Stimulated activated naive CD8-positive, alpha-beta T cell treated with anti-CD3 and anti-CD28 coated beads, Interleukin-15, amount 100 ng/mL, for 72 hours (primary cell): ENCODE measurements at regions not wholly inside any gene's neighbourhood (a gene's known extent, or its start where the extent isn't known, plus 50 kb on each side); places are given as distances from the start of the nearest gene placed in this dataset.
A peak's percentile ranks its signal among the peaks of the same experiment; 100 is the strongest.

ENCODE experiments used
- ATAC-seq: fragments of 150-1000 bp; cut with Tn5 transposase; 2 replicates; pipeline ENCODE4 v1.10.0; 2021; ENCODE audit warnings: mild to moderate bottlenecking, moderate library complexity
- DNase-seq, 2 donors: peaks; one replicate each; pipeline ENCODE4 v3.0.0; 2021 to 2022
- H3K27ac Mint-ChIP-seq, 2 donors: one replicate each; pipeline ENCODE4 v1.8.0; 2022; ENCODE audit warnings: mild to moderate bottlenecking in 2 of 2, mixed read lengths in 2 of 2, moderate library complexity in 2 of 2
- H3K27me3 Mint-ChIP-seq: one replicate; pipeline ENCODE4 v1.8.0; 2022; ENCODE audit warnings: mixed read lengths
- H3K4me1 Mint-ChIP-seq: one replicate; pipeline ENCODE4 v1.8.0; 2022; ENCODE audit warnings: mild to moderate bottlenecking, mixed read lengths
- H3K4me3 Mint-ChIP-seq, 2 donors: one replicate each; pipeline ENCODE4 v1.8.0; 2022; ENCODE audit warnings: mild to moderate bottlenecking in 2 of 2, mixed read lengths in 2 of 2, moderate library complexity in 1 of 2
- H3K9me3 Mint-ChIP-seq, 2 donors: one replicate each; pipeline ENCODE4 v1.8.0; 2022; ENCODE audit warnings: mixed read lengths in 2 of 2

DNA sequence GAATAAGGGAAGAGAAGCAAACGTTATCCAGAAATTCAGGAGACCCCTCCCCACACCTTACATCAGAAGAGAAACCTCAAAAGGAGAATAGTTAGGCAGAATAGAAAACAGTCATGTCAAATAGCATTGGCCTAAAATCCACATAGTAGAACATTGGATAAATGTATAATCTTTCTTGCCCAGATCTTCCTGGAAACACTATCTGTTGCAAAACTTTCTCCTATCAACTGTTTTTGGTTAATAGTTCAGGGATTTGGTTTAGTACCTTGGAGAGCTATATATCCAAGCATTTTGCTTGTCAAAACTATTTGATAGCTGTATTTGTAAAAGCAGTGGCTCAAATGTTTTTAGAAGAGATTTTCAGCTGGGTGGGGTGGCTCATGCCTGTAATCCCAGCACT, 74.3 kb upstream of the PHACTR2 start:
- Mint-ChIP-seq H3K27ac (no peak overlapping the region), H3K4me3 (no peak overlapping the region), H3K9me3 (no peaks in the 10 kb centered on the region), H3K27me3 (no peaks in the 10 kb centered on the region), H3K4me1 (peaks cover 5% of the 10 kb centered on the region)
- ATAC-seq (no peak), DNase-seq (no peak)

DNA sequence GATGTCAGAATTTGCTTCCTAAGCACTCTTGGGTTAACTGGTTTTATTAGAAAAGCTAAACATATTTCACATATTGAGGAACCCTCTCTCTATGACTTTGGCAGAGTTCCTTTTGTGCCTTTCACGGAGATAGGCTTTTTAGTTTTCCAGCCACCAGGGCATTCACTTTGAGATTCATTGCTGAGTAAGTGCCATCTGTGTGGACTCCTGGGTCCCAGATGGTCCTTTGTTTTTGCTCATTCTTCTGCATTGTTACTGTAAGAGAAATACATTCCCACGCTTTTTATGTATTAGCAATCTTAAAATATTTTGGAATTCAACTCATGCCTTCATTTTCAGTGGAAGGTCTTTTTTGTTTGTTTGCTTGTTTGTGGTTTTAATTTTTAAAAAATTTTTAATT, 76.3 kb upstream of the PHACTR2 start:
- ATAC-seq (no peak), DNase-seq (no peak)
- H3K9me3 Mint-ChIP-seq = peaks cover 5 to 7% of the 10 kb centered on the region in 2 donors
- no peaks in the 10 kb centered on the region for H3K27me3 Mint-ChIP-seq
- no peak overlapping the region for H3K27ac Mint-ChIP-seq
- no peak overlapping the region for H3K4me3 Mint-ChIP-seq
- H3K4me1 Mint-ChIP-seq = peaks cover 15% of the 10 kb centered on the region

DNA sequence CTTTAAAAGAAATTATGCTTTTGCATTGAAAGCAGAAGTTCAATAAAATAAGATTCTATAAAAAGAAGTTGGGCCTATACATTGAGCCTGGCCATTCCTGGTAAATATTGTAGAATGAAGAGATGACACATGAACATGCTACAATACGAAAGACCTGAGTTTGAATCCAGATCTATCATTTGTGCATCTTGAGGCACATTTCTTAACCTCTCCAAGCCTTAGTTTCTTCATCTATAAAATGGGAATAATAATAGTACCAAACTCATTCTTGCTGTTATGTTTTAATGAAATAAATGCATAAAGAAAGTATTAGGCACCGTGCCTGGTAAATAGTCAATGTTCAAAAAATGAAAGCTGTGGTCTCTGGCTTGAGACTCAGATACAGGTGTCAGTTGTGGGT, 76.9 kb upstream of the PHACTR2 start:
- Mint-ChIP-seq H3K9me3 (peaks cover 5 to 7% of the 10 kb centered on the region in 2 donors), H3K4me3 (no peak overlapping the region), H3K4me1 (peaks cover 15% of the 10 kb centered on the region), H3K27ac (no peak overlapping the region), H3K27me3 (no peaks in the 10 kb centered on the region)
- DNase-seq = no peak
- ATAC-seq = no peak

DNA sequence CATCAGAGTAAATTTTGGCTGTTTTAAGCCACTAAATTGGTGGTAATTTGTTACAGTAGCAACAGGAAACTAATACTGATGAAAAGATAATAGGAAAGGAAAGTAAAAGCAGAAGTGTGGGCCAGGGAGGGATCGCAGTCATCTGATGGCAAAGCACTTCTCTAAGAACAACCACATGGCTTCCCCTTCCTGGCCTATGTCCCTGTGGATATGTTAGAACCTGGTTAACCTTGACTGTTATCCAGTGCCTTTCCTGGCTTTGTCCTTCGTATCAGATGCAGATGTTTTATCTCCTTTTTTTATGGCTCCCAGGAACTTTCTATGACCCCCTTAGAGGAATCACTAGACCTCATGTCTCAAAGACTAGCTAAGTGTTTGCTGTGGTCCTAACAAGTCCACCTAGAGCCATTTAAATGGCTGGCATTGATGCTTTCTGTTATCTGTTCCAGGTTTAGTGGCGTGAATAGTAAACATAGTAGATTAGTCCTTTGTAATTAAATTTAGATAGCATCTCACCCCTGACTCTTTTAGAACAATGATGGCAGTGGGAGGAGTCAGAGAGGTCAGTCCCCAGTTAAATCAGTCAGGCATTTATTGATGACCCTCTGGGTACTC, 79.2 kb upstream of the PHACTR2 start:
- H3K4me3 Mint-ChIP-seq = peak overlapping the region in 1 of 2 donors; percentile 13
- peak; percentile 49 for ATAC-seq
- peak overlapping the region in 1 of 2 donors; percentile 17 for H3K27ac Mint-ChIP-seq
- peaks cover 15% of the 10 kb centered on the region for H3K4me1 Mint-ChIP-seq
- no peaks in the 10 kb centered on the region for H3K27me3 Mint-ChIP-seq
- H3K9me3 Mint-ChIP-seq = peaks cover 5 to 7% of the 10 kb centered on the region in 2 donors
- no peak for DNase-seq

DNA sequence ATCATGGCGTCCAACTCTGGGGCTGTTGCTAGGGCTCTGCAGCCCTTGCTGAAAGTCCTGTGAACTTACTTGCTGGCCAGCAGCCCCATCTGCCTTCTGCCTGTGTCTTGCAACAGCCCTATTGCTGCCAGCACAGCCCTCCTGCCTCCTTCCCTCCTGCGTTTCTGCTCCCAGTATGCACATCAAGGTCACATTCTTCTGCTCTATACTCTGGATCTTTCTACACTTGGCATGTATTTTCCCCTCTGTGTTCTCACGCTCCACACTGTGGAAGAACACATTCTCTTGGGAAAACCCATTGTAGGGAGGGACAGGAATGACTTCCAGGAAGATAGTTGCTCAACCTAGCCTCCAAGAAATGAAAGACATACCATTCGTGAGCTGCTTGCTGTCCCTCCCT, 80.9 kb upstream of the PHACTR2 start:
- Mint-ChIP-seq H3K27me3 (no peaks in the 10 kb centered on the region), H3K27ac (no peak overlapping the region), H3K4me3 (no peak overlapping the region), H3K9me3 (peaks cover 5 to 10% of the 10 kb centered on the region in 2 donors), H3K4me1 (peaks cover 15% of the 10 kb centered on the region)
- DNase-seq = no peak
- no peak for ATAC-seq

DNA sequence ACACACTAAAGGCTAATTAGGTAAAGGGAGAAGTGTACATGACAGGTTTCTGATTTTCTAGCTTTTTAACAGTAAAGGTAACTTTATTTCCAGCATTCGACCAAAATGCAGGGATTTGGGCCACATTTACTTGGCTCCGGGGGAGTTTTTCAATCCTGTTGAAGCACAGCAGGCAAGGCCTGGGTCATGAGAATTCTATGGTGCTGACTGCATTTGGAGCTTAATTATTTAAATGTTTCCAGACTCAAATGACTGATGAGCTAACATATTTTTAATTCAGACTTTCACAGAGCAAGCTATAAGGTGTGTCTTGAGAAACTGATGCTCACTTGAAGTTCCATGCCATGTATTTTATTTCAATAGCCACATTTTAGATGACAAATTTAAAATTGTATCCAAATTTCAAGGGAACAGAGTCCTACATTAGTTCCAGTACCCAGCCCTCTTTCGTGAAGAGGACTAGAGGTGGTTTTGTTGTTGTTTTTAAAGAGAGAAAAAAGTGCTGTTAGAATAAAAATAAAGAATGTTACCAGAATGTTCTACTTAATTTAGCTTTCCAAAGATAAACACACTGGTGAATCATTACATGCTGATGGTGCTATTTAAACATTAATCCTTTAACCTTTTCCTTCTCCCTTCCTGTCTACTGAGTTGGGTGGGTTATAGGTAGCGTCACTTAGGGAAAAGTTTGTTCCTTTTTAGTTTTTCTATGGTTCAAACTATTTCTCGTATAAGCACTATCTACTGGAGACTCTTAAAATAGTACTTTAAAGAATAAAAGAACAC, 82.3 kb upstream of the PHACTR2 start:
- Mint-ChIP-seq H3K27me3 (no peaks in the 10 kb centered on the region), H3K9me3 (peaks cover 5 to 13% of the 10 kb centered on the region in 2 donors), H3K4me3 (no peak overlapping the region), H3K27ac (no peak overlapping the region), H3K4me1 (peaks cover 15% of the 10 kb centered on the region)
- ATAC-seq (no peak), DNase-seq (no peak)

DNA sequence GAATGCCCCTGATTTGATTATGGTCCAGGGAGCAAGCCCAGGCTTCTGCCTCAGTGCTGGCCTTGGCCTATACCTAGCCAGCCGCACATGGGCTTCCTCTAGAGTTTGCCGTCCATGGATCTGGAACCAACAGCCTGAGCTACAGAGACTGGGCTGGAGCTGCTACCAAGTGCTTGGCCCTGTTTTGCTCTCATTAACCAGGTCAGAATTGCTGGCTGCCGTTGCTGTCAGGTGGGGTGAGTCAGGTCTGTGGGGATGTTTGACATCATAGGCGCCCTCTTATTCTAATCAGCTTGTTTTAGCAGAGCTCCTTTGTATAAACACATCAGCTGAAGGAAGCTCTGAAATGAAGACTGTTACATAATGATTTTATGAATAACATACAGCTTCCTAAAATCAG, 83.1 kb upstream of the PHACTR2 start:
- Mint-ChIP-seq H3K4me1 (peaks cover 15% of the 10 kb centered on the region), H3K27me3 (no peaks in the 10 kb centered on the region), H3K4me3 (no peak overlapping the region), H3K27ac (no peak overlapping the region), H3K9me3 (peaks cover 5 to 13% of the 10 kb centered on the region in 2 donors)
- ATAC-seq (peak; percentile 35), DNase-seq (no peak)

DNA sequence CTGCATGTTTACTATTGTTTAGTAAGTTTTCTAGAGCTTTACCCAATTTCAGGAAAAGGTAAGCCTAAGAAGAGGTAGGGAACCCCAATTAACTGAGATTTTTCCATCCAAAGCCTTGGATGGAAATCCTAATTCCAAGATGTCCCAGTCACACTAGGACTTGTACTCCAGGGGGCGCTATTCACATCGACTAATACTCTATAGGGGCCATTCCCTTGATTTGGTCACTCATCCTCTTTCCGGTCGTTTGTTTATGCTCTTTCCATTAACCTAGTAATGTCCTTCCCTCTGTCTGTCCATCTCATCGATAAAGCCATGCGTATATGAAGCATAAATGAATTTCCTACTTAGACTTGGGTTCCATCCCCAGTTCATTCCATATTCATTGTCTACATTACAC, 80.8 kb upstream of the FUCA2 start:
- Mint-ChIP-seq H3K4me3 (no peak overlapping the region), H3K27me3 (no peaks in the 10 kb centered on the region), H3K27ac (no peak overlapping the region), H3K9me3 (peaks cover 0 to 6% of the 10 kb centered on the region in 2 donors), H3K4me1 (no peaks in the 10 kb centered on the region)
- DNase-seq (no peak), ATAC-seq (no peak)

DNA sequence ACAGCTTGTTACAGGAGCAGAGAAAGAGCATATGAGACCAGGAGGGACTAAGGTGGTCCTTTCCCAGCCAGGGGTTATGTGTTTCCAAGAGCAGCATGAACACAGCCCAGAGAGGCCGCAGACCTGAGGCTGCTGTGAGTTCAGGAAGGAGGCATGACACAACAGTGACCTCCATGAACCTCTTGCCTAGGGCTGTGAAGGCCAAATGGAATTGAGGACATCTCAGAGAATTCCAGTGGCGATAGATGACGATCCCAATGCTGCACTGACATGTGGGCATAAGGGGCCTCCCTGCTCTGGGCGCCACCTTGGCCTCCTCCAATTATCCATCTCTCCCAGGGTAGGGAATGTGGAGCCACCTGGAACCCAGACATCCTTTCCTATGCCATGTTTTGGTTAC, 79.9 kb upstream of the FUCA2 start:
- H3K27ac Mint-ChIP-seq = no peak overlapping the region
- no peaks in the 10 kb centered on the region for H3K27me3 Mint-ChIP-seq
- H3K9me3 Mint-ChIP-seq = peaks cover 0 to 6% of the 10 kb centered on the region in 2 donors
- H3K4me3 Mint-ChIP-seq = no peak overlapping the region
- DNase-seq (no peak), ATAC-seq (no peak)
- no peaks in the 10 kb centered on the region for H3K4me1 Mint-ChIP-seq

DNA sequence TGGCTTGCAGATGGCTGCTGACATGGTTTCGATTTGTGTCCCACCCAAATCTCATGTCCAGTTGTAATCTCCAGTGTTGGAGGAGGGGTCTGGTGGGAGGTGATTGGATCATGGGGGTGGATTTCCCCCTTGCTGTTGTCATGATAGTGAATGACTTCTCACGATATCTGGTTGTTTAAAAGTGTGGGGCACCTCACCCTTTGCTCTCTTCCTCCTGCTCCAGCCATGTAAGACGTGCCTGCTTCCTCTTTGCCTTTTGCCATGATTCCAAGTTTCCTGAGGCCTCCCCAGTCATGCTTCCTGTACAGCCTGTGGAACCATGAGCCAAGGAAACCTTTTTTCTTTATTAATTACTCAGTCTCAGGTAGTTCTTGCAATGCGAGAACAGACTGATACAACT, 77.6 kb upstream of the FUCA2 start:
- no peaks in the 10 kb centered on the region for H3K4me1 Mint-ChIP-seq
- peaks cover 0 to 6% of the 10 kb centered on the region in 2 donors for H3K9me3 Mint-ChIP-seq
- DNase-seq (no peak), ATAC-seq (no peak)
- no peak overlapping the region for H3K27ac Mint-ChIP-seq
- no peaks in the 10 kb centered on the region for H3K27me3 Mint-ChIP-seq
- H3K4me3 Mint-ChIP-seq = no peak overlapping the region

DNA sequence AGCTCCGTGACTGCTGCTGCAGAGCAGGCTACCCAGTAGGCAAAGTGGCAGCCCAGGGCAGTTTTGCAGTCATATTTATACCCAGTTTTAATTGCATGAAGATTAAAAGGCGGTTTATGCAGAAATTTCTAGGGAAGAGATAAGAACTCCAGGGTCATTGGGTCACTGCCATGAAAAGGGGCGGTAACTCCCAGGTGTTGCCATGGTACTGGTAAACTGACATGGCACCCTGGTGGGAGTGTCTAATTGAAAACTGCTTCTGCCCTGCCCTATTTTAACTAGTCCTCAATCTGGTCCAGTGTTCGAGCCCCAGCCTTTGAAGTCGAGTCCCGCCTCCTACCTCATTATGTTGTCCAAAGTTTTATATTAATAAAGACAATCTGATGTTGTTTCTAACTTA, 75.0 kb upstream of the FUCA2 start:
- H3K27ac Mint-ChIP-seq = no peak overlapping the region
- ATAC-seq = no peak
- H3K4me1 Mint-ChIP-seq = peaks cover 6% of the 10 kb centered on the region
- no peaks in the 10 kb centered on the region for H3K27me3 Mint-ChIP-seq
- no peak for DNase-seq
- H3K9me3 Mint-ChIP-seq = peaks cover 0 to under 1% of the 10 kb centered on the region in 2 donors
- H3K4me3 Mint-ChIP-seq = no peak overlapping the region

DNA sequence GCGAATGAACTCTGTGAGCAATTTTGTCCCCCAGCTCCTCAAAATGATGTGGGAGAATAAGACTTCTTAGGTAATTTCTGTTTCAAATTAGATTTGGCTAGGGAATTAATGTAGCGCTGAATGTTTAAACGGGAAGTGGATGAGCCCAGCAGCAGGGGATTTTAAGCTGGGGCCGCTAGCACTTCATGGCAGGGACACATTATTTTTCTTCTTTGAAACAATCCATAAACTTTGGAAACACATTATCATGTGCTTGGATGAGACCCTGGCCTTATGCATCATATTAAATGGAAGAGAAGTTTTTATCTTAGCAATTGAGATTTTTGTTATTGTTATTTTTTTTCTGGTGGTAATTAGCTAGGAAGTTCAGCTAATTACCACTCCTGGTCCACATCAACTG, 74.2 kb upstream of the FUCA2 start:
- no peaks in the 10 kb centered on the region for H3K27me3 Mint-ChIP-seq
- peaks cover 6% of the 10 kb centered on the region for H3K4me1 Mint-ChIP-seq
- no peak for DNase-seq
- H3K4me3 Mint-ChIP-seq = no peak overlapping the region
- no peaks in the 10 kb centered on the region for H3K9me3 Mint-ChIP-seq
- no peak for ATAC-seq
- H3K27ac Mint-ChIP-seq = no peak overlapping the region

DNA sequence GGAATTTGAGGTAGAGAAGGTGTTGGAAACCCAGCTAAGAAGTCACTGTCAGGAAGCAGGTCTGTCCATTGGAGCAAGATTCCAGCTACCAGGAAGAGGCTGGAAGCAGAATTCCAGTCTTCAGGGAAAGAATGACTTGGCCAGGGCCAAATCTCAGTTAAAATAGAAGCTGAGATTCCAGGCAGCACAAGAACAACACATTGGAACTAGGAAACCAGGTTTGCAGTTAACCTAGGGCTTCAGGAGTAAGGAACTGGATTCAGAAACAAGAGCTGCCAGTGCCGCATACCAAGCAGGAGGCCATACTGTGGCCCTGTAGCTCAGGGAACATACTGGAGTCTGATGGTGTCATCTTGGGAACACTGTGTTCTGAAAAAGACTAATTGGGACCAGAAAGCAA, 73.7 kb upstream of the FUCA2 start:
- H3K9me3 Mint-ChIP-seq = no peaks in the 10 kb centered on the region
- no peak for DNase-seq
- no peak overlapping the region for H3K4me3 Mint-ChIP-seq
- H3K27ac Mint-ChIP-seq = no peak overlapping the region
- no peak for ATAC-seq
- no peaks in the 10 kb centered on the region for H3K27me3 Mint-ChIP-seq
- H3K4me1 Mint-ChIP-seq = peaks cover 6% of the 10 kb centered on the region

DNA sequence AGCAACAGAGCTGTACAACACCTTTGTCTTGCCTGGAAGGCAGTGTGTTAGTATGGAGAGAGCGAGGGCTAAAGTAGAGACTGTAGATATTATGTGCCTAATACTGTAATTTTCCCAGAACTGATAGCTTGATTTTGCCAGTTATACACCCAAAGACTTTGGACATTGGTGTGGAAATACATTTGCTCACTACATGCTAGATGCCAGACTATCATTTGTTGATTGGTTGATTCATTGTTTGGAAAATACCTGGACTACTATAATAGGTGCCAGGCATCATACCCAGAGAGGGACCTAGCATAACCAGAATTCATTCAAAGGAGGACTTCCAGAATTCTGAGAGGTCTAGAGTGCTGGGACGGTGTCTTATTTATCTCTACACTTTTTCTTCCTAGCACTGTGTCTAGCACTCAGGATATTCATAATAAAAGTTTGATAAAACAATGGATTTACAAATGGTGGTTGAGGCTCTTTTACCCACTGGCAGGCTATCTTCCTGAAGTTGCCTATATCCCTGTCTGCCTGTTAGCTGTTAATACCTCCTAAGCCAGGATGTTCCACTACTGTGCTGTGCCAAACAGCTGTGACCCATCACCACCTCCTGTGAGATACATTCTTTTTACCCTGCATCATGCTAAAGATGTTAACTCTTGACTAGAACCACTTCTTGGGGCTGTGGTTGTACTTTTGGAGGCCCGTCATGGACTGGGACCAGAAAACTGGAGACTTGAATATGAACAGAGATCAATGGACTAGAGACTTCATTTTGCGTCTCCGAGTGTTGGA, 72.2 kb upstream of the FUCA2 start:
- no peak for DNase-seq
- Mint-ChIP-seq H3K27me3 (no peaks in the 10 kb centered on the region), H3K9me3 (no peaks in the 10 kb centered on the region), H3K4me1 (peaks cover 6% of the 10 kb centered on the region), H3K27ac (no peak overlapping the region), H3K4me3 (no peak overlapping the region)
- ATAC-seq = no peak

DNA sequence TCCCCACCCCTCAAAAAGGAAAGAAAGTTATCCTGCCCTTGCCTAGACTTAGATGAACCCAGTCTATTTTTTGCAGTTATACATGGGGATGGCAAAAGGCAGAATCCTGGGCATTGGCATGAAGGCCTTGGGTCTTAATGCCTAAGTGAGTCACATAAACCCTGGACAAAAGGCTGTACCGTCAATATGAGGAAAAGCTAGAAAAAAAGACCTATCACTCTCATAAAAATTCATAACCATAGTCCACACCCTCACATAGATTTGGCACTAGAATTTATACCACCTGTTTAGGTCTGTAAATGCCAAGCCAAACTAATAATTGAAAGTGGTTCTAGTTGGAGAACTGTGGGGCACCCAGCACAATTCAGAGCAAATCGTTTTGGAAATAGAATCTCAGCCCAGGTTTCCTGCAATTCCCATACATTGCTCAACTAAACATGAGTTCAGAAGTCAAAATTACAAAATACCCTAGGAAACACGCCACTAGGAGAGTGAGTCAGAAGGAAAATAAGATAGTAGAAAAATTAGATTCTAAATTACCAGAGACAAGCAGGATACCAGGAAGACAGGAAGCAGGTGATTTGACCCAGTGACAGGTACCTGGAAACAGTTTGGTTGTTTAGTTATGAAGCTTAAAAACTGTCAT, 70.4 kb upstream of the FUCA2 start:
- DNase-seq (no peak), ATAC-seq (no peak)
- peaks cover 6% of the 10 kb centered on the region for H3K4me1 Mint-ChIP-seq
- H3K27ac Mint-ChIP-seq = no peak overlapping the region
- H3K9me3 Mint-ChIP-seq = no peaks in the 10 kb centered on the region
- H3K4me3 Mint-ChIP-seq = no peak overlapping the region
- H3K27me3 Mint-ChIP-seq = no peaks in the 10 kb centered on the region

DNA sequence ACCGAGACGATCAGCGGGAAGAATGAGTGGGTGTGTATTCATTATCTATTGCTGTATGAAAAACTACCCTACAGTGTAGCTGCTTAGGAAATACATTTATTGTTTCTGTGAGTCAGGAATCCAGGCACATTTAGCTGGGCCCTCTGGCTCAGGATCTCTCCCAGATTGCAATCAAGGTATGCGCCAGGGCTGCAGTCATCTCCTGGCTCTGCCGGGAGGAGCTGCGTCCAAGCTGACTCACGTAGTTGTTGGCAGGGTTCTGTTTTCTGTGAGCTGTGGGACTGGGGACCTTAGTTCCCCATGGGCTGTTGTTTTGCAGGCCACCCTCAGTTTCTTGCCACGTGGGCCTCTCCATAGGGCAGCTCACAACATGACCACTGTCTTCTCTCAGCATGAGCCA, 68.2 kb upstream of the FUCA2 start:
- no peaks in the 10 kb centered on the region for H3K9me3 Mint-ChIP-seq
- H3K4me3 Mint-ChIP-seq = no peak overlapping the region
- H3K27me3 Mint-ChIP-seq = no peaks in the 10 kb centered on the region
- no peak for ATAC-seq
- DNase-seq = no peak
- no peak overlapping the region for H3K27ac Mint-ChIP-seq
- H3K4me1 Mint-ChIP-seq = peaks cover 6% of the 10 kb centered on the region
